HEK293 (cell line): ENCODE measurements at regions not wholly inside any gene's neighbourhood (a gene's known extent, or its start where the extent isn't known, plus 50 kb on each side); places are given as distances from the start of the nearest gene placed in this dataset.

Source experiments
- CTCF ChIA-PET: fragments of 350-600 bp; formaldehyde crosslinking; extraction: SDS; loops from one replicate; lab custom pipeline; 2021; ENCODE audit warnings: antibody characterized with exemption; lab: Yijun Ruan, JAX
- POLR2A ChIA-PET: fragments of 300-600 bp; formaldehyde crosslinking; extraction: SDS; loops from one replicate; lab custom pipeline; 2020; ENCODE audit warnings: antibody characterized with exemption, inconsistent platforms; lab: Yijun Ruan, JAX
- H3K27ac ChIP-seq: fragments of 200-500 bp; sonication (Bioruptor generic); 2 replicates; pipeline ENCODE4 v1.5.1; 2014; ENCODE audit warnings: low read depth, low read length, control low read depth, inconsistent platforms; ENCODE audit errors: extremely low read depth
- H3K36me3 ChIP-seq, 2 experiments: fragments of 200-500 bp in 1 of 2; sonication (Bioruptor generic) in 1 of 2; 1 replicate in 1 of 2; 2 replicates in 1 of 2; pipeline ENCODE4 v1.5.1; 2014 to 2017; ENCODE audit warnings: inconsistent platforms in 2 of 2, low read length in 2 of 2; ENCODE audit not compliant: control insufficient read depth in 2 of 2, insufficient read depth in 1 of 2
- H3K4me1 ChIP-seq: fragments of 200-500 bp; sonication (Bioruptor generic); 2 replicates; pipeline ENCODE4 v1.5.1; 2014; ENCODE audit warnings: mild to moderate bottlenecking, low read length, inconsistent platforms; ENCODE audit not compliant: control insufficient read depth, insufficient read depth
- H3K4me3 ChIP-seq: 2 replicates; pipeline ENCODE4 v1.5.1; 2011; ENCODE audit warnings: low read depth, mild to moderate bottlenecking, control low read depth, low read length, moderate library complexity
- H3K9me3 ChIP-seq: fragments of 200-500 bp; sonication (Bioruptor generic); 2 replicates; pipeline ENCODE4 v1.5.1; 2014; ENCODE audit warnings: low read depth, low read length, inconsistent platforms; ENCODE audit not compliant: control insufficient read depth, insufficient read depth
- BCL11B ChIP-seq: fragments of 450-650 bp; formaldehyde crosslinking; IDR thresholded peaks from 2 replicates; pipeline ENCODE4 v1.5.1; 2016; ENCODE audit warnings: low read depth, missing biosample characterization, missing genetic modification characterization
- PRDM6 ChIP-seq: fragments of 450-650 bp; formaldehyde crosslinking; IDR thresholded peaks from 2 replicates; pipeline ENCODE4 v1.5.1; 2017; ENCODE audit warnings: missing biosample characterization, missing genetic modification characterization
- ZFP69B ChIP-seq: fragments of 450-650 bp; formaldehyde crosslinking; IDR thresholded peaks from 2 replicates; pipeline ENCODE4 v1.5.1; 2016; ENCODE audit warnings: missing biosample characterization, missing genetic modification characterization
- ZNF148 ChIP-seq: fragments of 450-650 bp; formaldehyde crosslinking; IDR thresholded peaks from 2 replicates; pipeline ENCODE4 v1.5.0; 2017; ENCODE audit warnings: missing biosample characterization, missing genetic modification characterization, borderline replicate concordance
- ZNF157 ChIP-seq: fragments of 450-650 bp; formaldehyde crosslinking; IDR thresholded peaks from 2 replicates; pipeline ENCODE4 v1.5.1; 2016; ENCODE audit warnings: missing biosample characterization, missing genetic modification characterization
- ZNF214 ChIP-seq: fragments of 450-650 bp; formaldehyde crosslinking; IDR thresholded peaks from 2 replicates; pipeline ENCODE4 v1.5.1; 2017; ENCODE audit warnings: missing biosample characterization, mild to moderate bottlenecking, missing genetic modification characterization, borderline replicate concordance
- ZNF266 ChIP-seq: fragments of 450-650 bp; formaldehyde crosslinking; IDR thresholded peaks from 2 replicates; pipeline ENCODE4 v1.5.1; 2016; ENCODE audit warnings: missing biosample characterization, missing genetic modification characterization, low read depth
- ZNF37A ChIP-seq: fragments of 450-650 bp; IDR thresholded peaks from 2 replicates; pipeline ENCODE4 v1.5.1; 2018; ENCODE audit warnings: missing biosample characterization, missing genetic modification characterization
- ZNF501 ChIP-seq: fragments of 450-650 bp; formaldehyde crosslinking; IDR thresholded peaks from 2 replicates; pipeline ENCODE4 v1.5.1; 2016; ENCODE audit warnings: missing biosample characterization, missing genetic modification characterization
- ZNF555 ChIP-seq: fragments of 450-650 bp; formaldehyde crosslinking; conservative IDR thresholded peaks from 2 replicates; pipeline ENCODE4 v1.5.1; 2017; ENCODE audit warnings: missing biosample characterization, mild to moderate bottlenecking, missing genetic modification characterization, inconsistent platforms
- ZNF560 ChIP-seq: fragments of 450-650 bp; formaldehyde crosslinking; IDR thresholded peaks from 2 replicates; pipeline ENCODE4 v1.5.1; 2017; ENCODE audit warnings: missing biosample characterization, missing genetic modification characterization, borderline replicate concordance
- ZNF585B ChIP-seq: fragments of 450-650 bp; formaldehyde crosslinking; IDR thresholded peaks from 2 replicates; pipeline ENCODE4 v1.5.1; 2016; ENCODE audit warnings: missing biosample characterization, missing genetic modification characterization
- ZNF792 ChIP-seq: fragments of 450-650 bp; formaldehyde crosslinking; IDR thresholded peaks from 2 replicates; pipeline ENCODE4 v1.5.1; 2016; ENCODE audit warnings: missing biosample characterization, missing genetic modification characterization
- ZSCAN23 ChIP-seq: fragments of 450-650 bp; formaldehyde crosslinking; IDR thresholded peaks from 2 replicates; pipeline ENCODE4 v1.5.1; 2016; ENCODE audit warnings: missing biosample characterization, missing genetic modification characterization
- TF ChIP-seq, protein P1 (sequence below): fragments of 450-650 bp; formaldehyde crosslinking; IDR thresholded peaks from 2 replicates; pipeline ENCODE4 v1.5.1; 2016; ENCODE audit warnings: missing biosample characterization, missing genetic modification characterization
- TF ChIP-seq, protein P2 (sequence below): fragments of 450-650 bp; formaldehyde crosslinking; IDR thresholded peaks from 2 replicates; pipeline ENCODE4 v1.5.1; 2017; ENCODE audit warnings: missing biosample characterization, missing genetic modification characterization
- TF ChIP-seq, protein P3 (sequence below): fragments of 450-650 bp; formaldehyde crosslinking; conservative IDR thresholded peaks from 2 replicates; pipeline ENCODE4 v1.5.1; 2016; ENCODE audit warnings: low read depth, missing biosample characterization, missing genetic modification characterization
- TF ChIP-seq, protein P4 (sequence below): fragments of 450-650 bp; formaldehyde crosslinking; IDR thresholded peaks from 2 replicates; pipeline ENCODE4 v1.5.1; 2016; ENCODE audit warnings: missing biosample characterization, missing genetic modification characterization, borderline replicate concordance

DNA sequence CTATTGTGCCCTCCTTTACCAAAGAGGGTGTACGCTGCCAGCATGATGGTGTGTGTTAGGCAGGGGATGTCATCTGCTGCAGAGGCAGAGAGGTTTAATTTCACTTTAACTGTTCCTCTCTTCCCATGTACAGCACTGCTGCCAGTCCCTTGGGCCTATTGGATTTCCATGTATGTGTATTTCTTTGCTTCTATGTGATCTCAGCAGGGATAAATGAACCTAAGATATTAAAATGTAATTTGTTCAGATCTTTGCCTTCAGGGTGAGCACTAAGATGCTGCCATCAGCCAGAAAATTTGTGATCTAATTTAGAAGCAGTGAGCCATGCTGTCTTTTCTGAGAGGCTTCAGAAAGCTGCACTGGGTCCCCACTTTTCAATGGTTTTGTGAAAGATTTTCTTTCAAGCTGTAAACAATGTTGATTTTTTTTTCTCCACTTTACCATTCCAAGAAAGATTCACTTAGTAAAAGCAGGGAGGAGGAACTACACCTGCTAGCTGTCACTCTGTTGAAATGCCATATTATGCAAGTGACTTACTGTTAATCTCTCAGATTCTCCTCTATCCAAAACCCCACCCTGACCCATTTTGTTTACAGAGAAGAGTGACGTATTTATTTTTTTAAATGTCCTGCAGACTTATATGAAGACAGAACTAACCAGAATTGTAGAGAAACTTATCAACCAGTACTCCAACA, 261.9 kb downstream of the TBL1XR1 start (continued):
- TF ChIP-seq, protein P1, sequence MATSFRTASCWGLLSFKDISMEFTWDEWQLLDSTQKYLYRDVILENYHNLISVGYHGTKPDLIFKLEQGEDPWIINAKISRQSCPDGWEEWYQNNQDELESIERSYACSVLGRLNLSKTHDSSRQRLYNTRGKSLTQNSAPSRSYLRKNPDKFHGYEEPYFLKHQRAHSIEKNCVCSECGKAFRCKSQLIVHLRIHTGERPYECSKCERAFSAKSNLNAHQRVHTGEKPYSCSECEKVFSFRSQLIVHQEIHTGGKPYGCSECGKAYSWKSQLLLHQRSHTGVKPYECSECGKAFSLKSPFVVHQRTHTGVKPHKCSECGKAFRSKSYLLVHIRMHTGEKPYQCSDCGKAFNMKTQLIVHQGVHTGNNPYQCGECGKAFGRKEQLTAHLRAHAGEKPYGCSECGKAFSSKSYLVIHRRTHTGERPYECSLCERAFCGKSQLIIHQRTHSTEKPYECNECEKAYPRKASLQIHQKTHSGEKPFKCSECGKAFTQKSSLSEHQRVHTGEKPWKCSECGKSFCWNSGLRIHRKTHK (tag by site-specific recombination): no peak
- TF ChIP-seq, protein P2, sequence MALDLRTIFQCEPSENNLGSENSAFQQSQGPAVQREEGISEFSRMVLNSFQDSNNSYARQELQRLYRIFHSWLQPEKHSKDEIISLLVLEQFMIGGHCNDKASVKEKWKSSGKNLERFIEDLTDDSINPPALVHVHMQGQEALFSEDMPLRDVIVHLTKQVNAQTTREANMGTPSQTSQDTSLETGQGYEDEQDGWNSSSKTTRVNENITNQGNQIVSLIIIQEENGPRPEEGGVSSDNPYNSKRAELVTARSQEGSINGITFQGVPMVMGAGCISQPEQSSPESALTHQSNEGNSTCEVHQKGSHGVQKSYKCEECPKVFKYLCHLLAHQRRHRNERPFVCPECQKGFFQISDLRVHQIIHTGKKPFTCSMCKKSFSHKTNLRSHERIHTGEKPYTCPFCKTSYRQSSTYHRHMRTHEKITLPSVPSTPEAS (tag by site-specific recombination): no peak
- no peak for TF ChIP-seq BCL11B (tag by site-specific recombination)
- TF ChIP-seq, protein P3, sequence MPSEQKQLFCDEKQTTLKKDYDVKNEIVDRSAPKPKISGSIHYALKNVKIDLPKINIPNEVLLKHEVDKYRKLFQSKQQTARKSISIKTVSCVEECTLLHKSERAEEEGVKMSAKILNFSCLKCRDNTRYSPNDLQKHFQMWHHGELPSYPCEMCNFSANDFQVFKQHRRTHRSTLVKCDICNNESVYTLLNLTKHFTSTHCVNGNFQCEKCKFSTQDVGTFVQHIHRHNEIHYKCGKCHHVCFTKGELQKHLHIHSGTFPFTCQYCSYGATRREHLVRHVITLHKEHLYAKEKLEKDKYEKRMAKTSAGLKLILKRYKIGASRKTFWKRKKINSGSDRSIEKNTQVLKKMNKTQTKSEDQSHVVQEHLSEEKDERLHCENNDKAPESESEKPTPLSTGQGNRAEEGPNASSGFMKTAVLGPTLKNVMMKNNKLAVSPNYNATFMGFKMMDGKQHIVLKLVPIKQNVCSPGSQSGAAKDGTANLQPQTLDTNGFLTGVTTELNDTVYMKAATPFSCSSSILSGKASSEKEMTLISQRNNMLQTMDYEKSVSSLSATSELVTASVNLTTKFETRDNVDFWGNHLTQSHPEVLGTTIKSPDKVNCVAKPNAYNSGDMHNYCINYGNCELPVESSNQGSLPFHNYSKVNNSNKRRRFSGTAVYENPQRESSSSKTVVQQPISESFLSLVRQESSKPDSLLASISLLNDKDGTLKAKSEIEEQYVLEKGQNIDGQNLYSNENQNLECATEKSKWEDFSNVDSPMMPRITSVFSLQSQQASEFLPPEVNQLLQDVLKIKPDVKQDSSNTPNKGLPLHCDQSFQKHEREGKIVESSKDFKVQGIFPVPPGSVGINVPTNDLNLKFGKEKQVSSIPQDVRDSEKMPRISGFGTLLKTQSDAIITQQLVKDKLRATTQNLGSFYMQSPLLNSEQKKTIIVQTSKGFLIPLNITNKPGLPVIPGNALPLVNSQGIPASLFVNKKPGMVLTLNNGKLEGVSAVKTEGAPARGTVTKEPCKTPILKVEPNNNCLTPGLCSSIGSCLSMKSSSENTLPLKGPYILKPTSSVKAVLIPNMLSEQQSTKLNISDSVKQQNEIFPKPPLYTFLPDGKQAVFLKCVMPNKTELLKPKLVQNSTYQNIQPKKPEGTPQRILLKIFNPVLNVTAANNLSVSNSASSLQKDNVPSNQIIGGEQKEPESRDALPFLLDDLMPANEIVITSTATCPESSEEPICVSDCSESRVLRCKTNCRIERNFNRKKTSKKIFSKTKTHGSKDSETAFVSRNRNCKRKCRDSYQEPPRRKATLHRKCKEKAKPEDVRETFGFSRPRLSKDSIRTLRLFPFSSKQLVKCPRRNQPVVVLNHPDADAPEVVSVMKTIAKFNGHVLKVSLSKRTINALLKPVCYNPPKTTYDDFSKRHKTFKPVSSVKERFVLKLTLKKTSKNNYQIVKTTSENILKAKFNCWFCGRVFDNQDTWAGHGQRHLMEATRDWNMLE (tag by site-specific recombination): no peak
- no peak for TF ChIP-seq ZFP69B (tag by site-specific recombination)
- TF ChIP-seq ZSCAN23: no peak
- TF ChIP-seq ZNF37A: no peak
- no peak for TF ChIP-seq PRDM6 (tag by site-specific recombination)
- TF ChIP-seq ZNF501: no peak
- TF ChIP-seq ZNF792 (tag by site-specific recombination): no peak
- TF ChIP-seq ZNF585B: no peak

DNA sequence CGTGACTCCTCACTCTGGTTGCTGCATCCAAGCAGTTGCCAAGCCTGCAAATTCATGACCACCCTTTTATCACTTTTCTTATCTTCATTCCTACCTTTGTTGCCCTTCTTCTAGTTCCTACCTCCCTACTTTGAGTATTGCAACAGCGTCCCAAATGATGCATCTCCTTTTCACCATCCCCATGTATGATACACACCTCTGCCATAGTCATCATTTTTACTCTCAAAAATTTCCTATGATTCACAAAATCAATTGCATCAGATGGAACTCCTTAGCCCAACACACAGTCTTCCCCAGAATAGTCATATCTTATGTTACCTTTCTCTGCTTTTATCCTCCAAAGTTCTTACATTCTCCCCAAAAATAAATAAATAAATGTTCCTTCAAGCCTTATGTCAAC, 262.6 kb downstream of the TBL1XR1 start:
- no peaks in the 10 kb centered on the region for H3K36me3 ChIP-seq
- TF ChIP-seq ZNF214 (tag by site-specific recombination): no peak
- TF ChIP-seq ZNF266 (tag by site-specific recombination): no peak
- TF ChIP-seq, protein P4, sequence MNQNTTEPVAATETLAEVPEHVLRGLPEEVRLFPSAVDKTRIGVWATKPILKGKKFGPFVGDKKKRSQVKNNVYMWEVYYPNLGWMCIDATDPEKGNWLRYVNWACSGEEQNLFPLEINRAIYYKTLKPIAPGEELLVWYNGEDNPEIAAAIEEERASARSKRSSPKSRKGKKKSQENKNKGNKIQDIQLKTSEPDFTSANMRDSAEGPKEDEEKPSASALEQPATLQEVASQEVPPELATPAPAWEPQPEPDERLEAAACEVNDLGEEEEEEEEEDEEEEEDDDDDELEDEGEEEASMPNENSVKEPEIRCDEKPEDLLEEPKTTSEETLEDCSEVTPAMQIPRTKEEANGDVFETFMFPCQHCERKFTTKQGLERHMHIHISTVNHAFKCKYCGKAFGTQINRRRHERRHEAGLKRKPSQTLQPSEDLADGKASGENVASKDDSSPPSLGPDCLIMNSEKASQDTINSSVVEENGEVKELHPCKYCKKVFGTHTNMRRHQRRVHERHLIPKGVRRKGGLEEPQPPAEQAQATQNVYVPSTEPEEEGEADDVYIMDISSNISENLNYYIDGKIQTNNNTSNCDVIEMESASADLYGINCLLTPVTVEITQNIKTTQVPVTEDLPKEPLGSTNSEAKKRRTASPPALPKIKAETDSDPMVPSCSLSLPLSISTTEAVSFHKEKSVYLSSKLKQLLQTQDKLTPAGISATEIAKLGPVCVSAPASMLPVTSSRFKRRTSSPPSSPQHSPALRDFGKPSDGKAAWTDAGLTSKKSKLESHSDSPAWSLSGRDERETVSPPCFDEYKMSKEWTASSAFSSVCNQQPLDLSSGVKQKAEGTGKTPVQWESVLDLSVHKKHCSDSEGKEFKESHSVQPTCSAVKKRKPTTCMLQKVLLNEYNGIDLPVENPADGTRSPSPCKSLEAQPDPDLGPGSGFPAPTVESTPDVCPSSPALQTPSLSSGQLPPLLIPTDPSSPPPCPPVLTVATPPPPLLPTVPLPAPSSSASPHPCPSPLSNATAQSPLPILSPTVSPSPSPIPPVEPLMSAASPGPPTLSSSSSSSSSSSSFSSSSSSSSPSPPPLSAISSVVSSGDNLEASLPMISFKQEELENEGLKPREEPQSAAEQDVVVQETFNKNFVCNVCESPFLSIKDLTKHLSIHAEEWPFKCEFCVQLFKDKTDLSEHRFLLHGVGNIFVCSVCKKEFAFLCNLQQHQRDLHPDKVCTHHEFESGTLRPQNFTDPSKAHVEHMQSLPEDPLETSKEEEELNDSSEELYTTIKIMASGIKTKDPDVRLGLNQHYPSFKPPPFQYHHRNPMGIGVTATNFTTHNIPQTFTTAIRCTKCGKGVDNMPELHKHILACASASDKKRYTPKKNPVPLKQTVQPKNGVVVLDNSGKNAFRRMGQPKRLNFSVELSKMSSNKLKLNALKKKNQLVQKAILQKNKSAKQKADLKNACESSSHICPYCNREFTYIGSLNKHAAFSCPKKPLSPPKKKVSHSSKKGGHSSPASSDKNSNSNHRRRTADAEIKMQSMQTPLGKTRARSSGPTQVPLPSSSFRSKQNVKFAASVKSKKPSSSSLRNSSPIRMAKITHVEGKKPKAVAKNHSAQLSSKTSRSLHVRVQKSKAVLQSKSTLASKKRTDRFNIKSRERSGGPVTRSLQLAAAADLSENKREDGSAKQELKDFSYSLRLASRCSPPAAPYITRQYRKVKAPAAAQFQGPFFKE (tag by site-specific recombination): no peak
- no peak for TF ChIP-seq ZNF148 (tag by site-specific recombination)
- TF ChIP-seq ZNF560 (tag by site-specific recombination): no peak
- TF ChIP-seq ZNF157 (tag by site-specific recombination): no peak
- TF ChIP-seq ZNF555 (tag by site-specific recombination): no peak

More for the DNA sequence above, 262.6 kb downstream of the TBL1XR1 start:
- H3K9me3 ChIP-seq: no peaks in the 10 kb centered on the region
- ChIA-PET CTCF (interaction anchor here (0.6 kb wide), 1 partner anchor 249 kb away, joined by 3 read pairs; no protein-coding TSS in a partner anchor), POLR2A (no interaction called here)
- no peak overlapping the region for H3K27ac ChIP-seq
- no peaks in the 10 kb centered on the region for H3K4me1 ChIP-seq
- H3K4me3 ChIP-seq: no peak overlapping the region
